Small intestine (tissue), 7 donors: ENCODE measurements at regions not wholly inside any gene's neighbourhood (a gene's known extent, or its start where the extent isn't known, plus 50 kb on each side); places are given as distances from the start of the nearest gene placed in this dataset.
A peak's percentile ranks its signal among the peaks of the same experiment; 100 is the strongest.

Source experiments
- DNase-seq, 2 donors: peaks; one replicate each; pipeline versions ENCODE4 v3.0.0 to v3.0.0-alpha.2; 2013
- FAIRE-seq: peaks from 2 replicates; lab custom pipeline; 2012; peaks lifted over from hg19 to GRCh38; lab: Jason Lieb, UNC
- H3K27ac ChIP-seq, 3 donors: one replicate each; pipeline ENCODE4 v1.5.1; 2013; ENCODE audit warnings: low read length in 2 of 3, mild to moderate bottlenecking in 2 of 3, control low read depth in 1 of 3, inconsistent platforms in 1 of 3, low read depth in 1 of 3, moderate library complexity in 1 of 3
- H3K27me3 ChIP-seq, 3 donors: one replicate each; pipeline ENCODE4 v1.6.1; 2013; ENCODE audit warnings: low read length in 3 of 3, inconsistent platforms in 1 of 3; ENCODE audit not compliant: control insufficient read depth in 3 of 3, insufficient read depth in 3 of 3
- H3K36me3 ChIP-seq, 3 donors: one replicate each; pipeline ENCODE4 v1.6.1; 2013; ENCODE audit warnings: low read length in 3 of 3, inconsistent platforms in 1 of 3, low read depth in 1 of 3, mild to moderate bottlenecking in 1 of 3, moderate library complexity in 1 of 3; ENCODE audit not compliant: control insufficient read depth in 3 of 3, insufficient read depth in 2 of 3
- H3K4me1 ChIP-seq, 3 donors: one replicate each; pipeline ENCODE4 v1.6.1; 2013; ENCODE audit warnings: low read length in 2 of 3, inconsistent platforms in 1 of 3, low read depth in 1 of 3, mild to moderate bottlenecking in 1 of 3, moderate library complexity in 1 of 3; ENCODE audit not compliant: control insufficient read depth in 3 of 3, insufficient read depth in 2 of 3
- H3K4me3 ChIP-seq, 3 donors: one replicate each; pipeline ENCODE4 v1.5.1; 2013; ENCODE audit warnings: low read length in 3 of 3, control low read depth in 1 of 3, inconsistent platforms in 1 of 3, low read depth in 1 of 3, mild to moderate bottlenecking in 1 of 3, moderate library complexity in 1 of 3
- H3K9me3 ChIP-seq, 2 donors: one replicate each; pipeline ENCODE4 v1.6.1; 2013; ENCODE audit warnings: low read depth in 1 of 2, low read length in 1 of 2; ENCODE audit not compliant: control insufficient read depth in 2 of 2, insufficient read depth in 1 of 2
- WGBS, 3 donors: extraction: QIAGEN DNeasy Blood & Tissue Kit; methylation state at CpG; one replicate each; pipeline ENCODE4 v1.1.7; 2013; 5-methylcytosine and 5-hydroxymethylcytosine counted together
- donor health status: healthy with polysubstance abuse.
- donor health status: control.
- donor health status: control.
- donor health status: Bipolar disorder and iron deficiency.
- donor health status: healthy.

DNA sequence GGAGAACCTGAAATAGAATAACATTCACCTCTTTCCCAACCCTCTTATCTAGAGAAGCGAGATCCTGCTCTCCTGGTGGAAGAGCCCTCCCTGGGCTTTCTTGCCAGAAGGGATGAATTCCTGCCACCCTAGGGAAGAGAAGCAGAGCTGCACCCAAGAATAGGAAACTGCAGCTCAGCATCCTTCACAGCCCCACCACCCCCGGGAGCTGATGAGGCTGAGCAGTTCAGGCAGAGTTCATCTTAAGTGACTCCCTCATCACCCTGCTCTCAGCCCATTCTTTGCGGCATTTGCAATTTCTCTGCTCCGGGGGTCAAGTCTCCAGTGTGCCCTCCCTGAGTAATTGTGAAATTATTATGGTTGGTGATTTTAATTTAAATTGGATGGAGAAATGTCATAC, 514.9 kb downstream of the BUD13 start:
- H3K36me3 ChIP-seq = no peaks in the 10 kb centered on the region
- no peaks in the 10 kb centered on the region for H3K9me3 ChIP-seq
- no peaks in the 10 kb centered on the region for H3K4me1 ChIP-seq
- WGBS, 3 donors = 73 to 82% (median 77%) methylated on average over 4 of the region's 4 CpGs
- FAIRE-seq = no peak
- peaks cover 0 to 11% (median 0%) of the 10 kb centered on the region in 3 donors for H3K27me3 ChIP-seq
- DNase-seq = no peak
- H3K4me3 ChIP-seq = no peak overlapping the region
- H3K27ac ChIP-seq = no peak overlapping the region

DNA sequence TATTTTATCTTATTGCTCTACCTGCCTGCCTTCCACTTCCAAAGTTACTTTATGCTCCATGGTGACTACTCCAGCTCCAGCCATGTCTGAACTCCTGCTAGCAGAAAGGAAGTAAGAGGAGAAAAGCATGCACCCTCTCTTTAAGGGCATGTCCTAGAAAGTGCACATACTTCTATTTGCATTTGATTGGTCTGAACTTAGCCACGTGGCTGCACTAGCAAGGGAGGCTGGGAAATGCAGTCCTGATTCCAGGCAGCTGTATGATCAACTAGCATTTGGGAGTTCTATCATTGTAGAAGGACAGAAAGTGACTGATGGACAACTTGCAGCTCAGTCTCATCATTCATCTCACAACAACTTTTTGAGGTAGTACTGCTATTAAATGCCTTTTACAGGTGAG, 515.7 kb downstream of the BUD13 start:
- 0 to 7% (median 4%) methylated on average over 1 of the region's 1 CpG for WGBS, 3 donors
- peaks cover 0 to 4% (median 0%) of the 10 kb centered on the region in 3 donors for H3K27me3 ChIP-seq
- DNase-seq (peak in 1 of 2 donors; percentile 28), FAIRE-seq (no peak)
- H3K9me3 ChIP-seq = no peaks in the 10 kb centered on the region
- H3K27ac ChIP-seq = no peak overlapping the region
- no peak overlapping the region for H3K4me3 ChIP-seq
- H3K4me1 ChIP-seq = no peaks in the 10 kb centered on the region
- H3K36me3 ChIP-seq = no peaks in the 10 kb centered on the region

DNA sequence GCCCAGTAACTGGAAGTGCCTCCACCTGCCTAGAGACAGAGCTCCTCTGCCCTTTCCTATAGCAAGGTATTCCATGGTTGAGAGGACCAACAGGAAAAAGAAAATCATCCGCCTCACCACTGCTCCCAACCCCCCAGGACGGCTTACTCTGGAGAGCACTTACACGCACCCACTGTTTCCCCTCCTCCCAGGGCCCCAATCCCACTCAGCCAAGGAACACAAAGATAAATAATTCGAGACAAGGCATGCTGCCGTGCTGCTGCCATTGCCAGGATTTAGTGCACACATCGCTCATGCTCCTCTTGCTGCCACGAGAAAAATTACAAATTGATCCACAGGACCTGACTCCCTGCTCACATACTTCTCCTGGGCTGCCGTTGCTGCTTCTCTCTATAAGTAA, 516.6 kb downstream of the BUD13 start:
- Histone ChIP-seq H3K9me3 (no peaks in the 10 kb centered on the region), H3K4me3 (no peak overlapping the region), H3K27ac (no peak overlapping the region), H3K4me1 (no peaks in the 10 kb centered on the region), H3K27me3 (no peaks in the 10 kb centered on the region), H3K36me3 (no peaks in the 10 kb centered on the region)
- DNase-seq (no peak), FAIRE-seq (no peak)
- 60 to 74% (median 66%) methylated on average over 8 of the region's 8 CpGs for WGBS, 3 donors

DNA sequence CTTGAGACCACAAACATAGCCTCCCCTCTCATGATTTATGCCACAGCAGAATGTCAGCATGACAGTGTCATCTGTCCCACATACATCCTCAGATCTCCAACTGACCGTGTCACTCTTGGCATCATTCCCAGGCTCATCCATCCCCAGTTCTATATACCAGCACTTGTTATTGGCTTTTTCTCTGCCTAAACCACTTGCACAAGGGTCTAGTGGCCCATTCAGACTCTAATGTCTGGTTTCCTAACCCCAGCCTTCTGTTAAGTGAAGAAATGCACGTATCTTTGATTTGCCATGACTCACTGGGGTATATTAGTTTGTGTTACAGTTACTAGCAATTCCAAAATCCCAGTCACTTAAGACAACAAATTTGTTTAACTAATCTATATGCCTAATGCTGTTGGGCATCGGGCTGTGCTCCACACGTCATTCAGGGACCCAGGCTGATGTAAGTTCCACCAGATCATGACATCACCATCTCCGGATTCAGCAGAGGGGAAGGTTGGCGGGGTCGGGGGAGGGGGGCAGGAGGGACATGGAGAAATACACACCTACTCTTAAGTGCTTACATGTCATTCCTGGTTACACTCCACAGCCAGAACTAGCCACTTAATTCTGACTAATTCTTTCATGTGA, 517.4 kb downstream of the BUD13 start:
- H3K27ac ChIP-seq = no peak overlapping the region
- DNase-seq = no peak
- no peak overlapping the region for H3K4me3 ChIP-seq
- no peak for FAIRE-seq
- H3K27me3 ChIP-seq = no peaks in the 10 kb centered on the region
- no peaks in the 10 kb centered on the region for H3K4me1 ChIP-seq
- no peaks in the 10 kb centered on the region for H3K9me3 ChIP-seq
- no peaks in the 10 kb centered on the region for H3K36me3 ChIP-seq
- WGBS, 3 donors = 67 to 72% (median 69%) methylated on average over 7 of the region's 7 CpGs

DNA sequence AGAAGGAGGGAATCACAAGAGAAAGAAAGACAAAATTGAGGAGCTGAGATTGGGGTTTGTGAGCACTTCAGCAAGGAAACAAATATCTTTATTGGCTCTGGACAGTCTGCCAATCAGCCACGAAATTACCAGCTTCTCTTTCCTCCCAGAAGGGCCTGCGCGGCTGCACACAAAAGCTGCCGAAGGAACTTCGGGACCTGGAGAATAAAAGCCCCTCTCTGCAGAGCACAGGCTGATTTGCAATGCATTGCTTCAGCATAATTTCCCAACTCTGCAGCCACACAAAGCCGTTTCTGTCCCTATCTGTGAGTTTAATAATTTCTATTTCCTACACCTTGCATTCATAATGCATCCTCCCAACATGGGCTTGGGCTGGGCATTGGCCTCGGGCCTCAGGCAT, 522.6 kb downstream of the BUD13 start:
- no peaks in the 10 kb centered on the region for H3K4me1 ChIP-seq
- no peak overlapping the region for H3K27ac ChIP-seq
- H3K9me3 ChIP-seq = no peaks in the 10 kb centered on the region
- FAIRE-seq = no peak
- H3K27me3 ChIP-seq = peaks cover 0 to 6% (median 0%) of the 10 kb centered on the region in 3 donors
- 78 to 86% (median 84%) methylated on average over 7 of the region's 7 CpGs for WGBS, 3 donors
- H3K36me3 ChIP-seq = no peaks in the 10 kb centered on the region
- no peak for DNase-seq
- H3K4me3 ChIP-seq = no peak overlapping the region

DNA sequence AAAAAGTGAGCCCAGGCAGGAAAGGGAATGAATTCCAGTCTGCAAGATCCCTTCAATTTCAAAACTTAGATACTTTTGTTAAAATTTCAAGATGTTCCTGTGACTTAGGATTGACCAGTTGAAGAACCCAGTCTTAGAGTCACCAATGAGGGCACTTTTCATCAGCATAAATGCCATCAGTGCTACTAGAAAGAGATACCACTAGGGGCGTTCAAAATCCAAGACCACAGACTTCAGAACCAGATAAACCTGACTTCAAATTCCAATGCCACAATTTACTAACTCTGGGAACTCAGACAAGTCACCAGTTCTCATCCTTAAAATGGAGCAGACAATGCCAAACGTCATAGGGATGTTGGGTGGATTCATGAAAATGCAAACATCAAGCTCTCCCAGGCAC, 523.2 kb downstream of the BUD13 start:
- WGBS, 3 donors = 51 to 71% (median 64%) methylated on average over 2 of the region's 2 CpGs

DNA sequence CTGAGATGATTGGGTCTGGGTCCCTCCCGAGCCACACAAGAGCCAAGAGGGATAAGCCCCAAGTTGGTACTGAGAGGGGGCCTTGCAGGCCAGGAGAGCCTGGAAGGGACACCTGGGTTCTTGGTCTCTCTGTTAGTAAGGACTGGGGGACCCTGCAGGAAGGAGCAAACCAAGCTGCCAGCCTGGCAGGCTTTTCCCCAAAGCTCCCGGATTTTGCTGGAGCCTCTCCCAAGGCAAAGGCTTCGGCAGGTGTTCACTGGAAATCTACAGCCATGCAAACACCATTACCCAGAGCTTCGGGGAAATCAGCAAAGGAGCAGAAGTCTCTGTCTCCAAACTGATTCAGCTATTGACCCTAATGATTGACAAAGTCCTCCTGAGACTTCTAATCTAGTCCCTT, 527.9 kb downstream of the BUD13 start:
- H3K36me3 ChIP-seq = no peaks in the 10 kb centered on the region
- H3K4me1 ChIP-seq = no peaks in the 10 kb centered on the region
- no peak overlapping the region for H3K4me3 ChIP-seq
- peaks cover 0 to 8% (median 0%) of the 10 kb centered on the region in 3 donors for H3K27me3 ChIP-seq
- H3K27ac ChIP-seq = no peak overlapping the region
- no peak for DNase-seq
- WGBS, 3 donors = 55 to 71% (median 64%) methylated on average over 4 of the region's 4 CpGs
- FAIRE-seq = no peak
- H3K9me3 ChIP-seq = no peaks in the 10 kb centered on the region

More for the DNA sequence above, 523.2 kb downstream of the BUD13 start:
- no peaks in the 10 kb centered on the region for H3K4me1 ChIP-seq
- DNase-seq (no peak), FAIRE-seq (no peak)
- H3K27me3 ChIP-seq = peaks cover 0 to 8% (median 0%) of the 10 kb centered on the region in 3 donors
- H3K36me3 ChIP-seq = no peaks in the 10 kb centered on the region
- H3K27ac ChIP-seq = no peak overlapping the region
- no peaks in the 10 kb centered on the region for H3K9me3 ChIP-seq
- H3K4me3 ChIP-seq = no peak overlapping the region

DNA sequence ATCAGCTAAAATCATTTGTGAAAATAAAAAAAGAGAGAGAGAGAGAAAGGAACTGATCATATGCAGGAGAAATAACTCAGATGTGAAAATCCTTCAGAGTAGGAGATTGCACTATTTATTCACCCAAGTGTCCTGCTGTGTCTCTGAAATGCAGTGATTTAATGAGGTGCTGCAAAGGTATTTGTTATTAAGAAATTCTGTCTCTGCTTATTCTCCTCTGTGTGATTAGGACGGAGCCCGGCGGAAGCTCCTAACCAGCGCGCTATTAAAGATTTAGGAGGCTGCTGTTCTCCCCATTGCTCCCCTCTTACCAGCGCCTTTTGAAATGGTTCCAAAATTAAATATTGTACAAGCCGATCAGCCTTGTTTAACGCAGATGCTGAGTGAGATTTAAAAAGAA, 528.3 kb downstream of the BUD13 start:
- Histone ChIP-seq H3K36me3 (no peaks in the 10 kb centered on the region), H3K9me3 (no peaks in the 10 kb centered on the region), H3K4me1 (no peaks in the 10 kb centered on the region), H3K4me3 (no peak overlapping the region), H3K27me3 (peaks cover 0 to 8% (median 0%) of the 10 kb centered on the region in 3 donors), H3K27ac (no peak overlapping the region)
- FAIRE-seq = no peak
- DNase-seq = no peak
- WGBS, 3 donors = 75 to 84% (median 84%) methylated on average over 8 of the region's 8 CpGs

DNA sequence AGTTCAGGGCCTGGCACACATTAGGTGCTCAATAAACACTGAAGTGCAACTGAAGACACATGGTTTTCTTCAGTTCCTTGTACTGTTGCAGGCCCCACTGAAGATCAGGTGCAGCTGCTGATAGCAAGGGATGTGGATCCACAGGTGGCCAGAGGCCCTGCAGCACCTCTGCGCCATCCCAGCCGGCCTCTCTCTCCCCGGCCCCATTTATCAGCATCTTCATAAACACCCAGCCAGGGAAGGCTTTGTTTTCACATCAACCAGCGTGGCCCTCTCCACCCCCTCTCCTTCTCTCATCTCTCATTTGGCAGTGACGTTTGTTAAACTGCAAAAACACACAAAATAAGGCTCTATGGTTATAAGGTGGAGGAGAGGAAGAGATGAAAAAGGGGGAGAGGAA, 528.8 kb downstream of the BUD13 start:
- 53 to 77% (median 73%) methylated on average over 5 of the region's 5 CpGs for WGBS, 3 donors
- no peak overlapping the region for H3K4me3 ChIP-seq
- H3K9me3 ChIP-seq = no peaks in the 10 kb centered on the region
- H3K27me3 ChIP-seq = peaks cover 0 to 8% (median 0%) of the 10 kb centered on the region in 3 donors
- FAIRE-seq (no peak), DNase-seq (no peak)
- no peaks in the 10 kb centered on the region for H3K4me1 ChIP-seq
- no peak overlapping the region for H3K27ac ChIP-seq
- no peaks in the 10 kb centered on the region for H3K36me3 ChIP-seq
